ENCODE measurements at regions not wholly inside any gene's neighbourhood (a gene's known extent, or its start where the extent isn't known, plus 50 kb on each side); places are given as distances from the start of the nearest gene placed in this dataset.
"Not testable (repeated sequence)": the region's sequence is repeated elsewhere in the genome, so short reads cannot be mapped to it uniquely, and the experiment has no call there.

- TF ChIP-seq CTCF (conservative IDR thresholded peaks at IDR 0.05; ENCODE audit: low read depth, low read length); EZH2 (IDR thresholded peaks at IDR 0.05; ENCODE audit: borderline replicate concordance, low read depth, low read length, poor library complexity, severe bottlenecking): not testable (repeated sequence)
Observed at GRCh38 chr7:74008-74540, 118.3 kb upstream of the FAM20C start.

All from A673 (cell line).